Stimulated activated CD4-positive, alpha-beta T cell treated with anti-CD3 and anti-CD28 coated beads, Interleukin-2, amount 100 ng/mL, for 4 hours (primary cell): ENCODE measurements at regions not wholly inside any gene's neighbourhood (a gene's known extent, or its start where the extent isn't known, plus 50 kb on each side); places are given as distances from the start of the nearest gene placed in this dataset.
"Not testable (repeated sequence)": the region's sequence is repeated elsewhere in the genome, so short reads cannot be mapped to it uniquely, and the experiment has no call there.

ENCODE experiments used
- DNase-seq: peaks from one replicate; pipeline ENCODE4 v3.0.0-alpha.2; 2020; ENCODE audit warnings: low read depth

DNA sequence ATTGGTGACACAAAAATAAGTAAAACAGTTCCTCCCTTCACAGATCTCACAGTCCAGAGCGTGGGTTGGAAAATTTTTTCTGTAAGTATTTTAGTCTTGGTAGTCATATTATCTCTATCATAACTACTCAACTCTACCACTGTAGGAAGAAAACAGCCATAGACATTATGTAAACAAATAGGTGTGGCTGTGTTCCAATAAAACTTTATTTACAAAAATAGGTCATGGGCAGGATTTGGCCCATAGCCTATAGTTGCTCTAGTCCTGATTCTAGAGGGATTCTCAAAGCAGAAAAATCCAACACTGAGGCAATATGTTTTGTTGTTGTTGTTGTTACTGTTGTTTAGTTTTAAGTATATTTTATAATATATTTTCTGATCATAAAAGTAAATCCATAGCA is 206.1 kb upstream of the GADL1 start:
- DNase-seq = no peak

GRCh38 chr3:31101285-31101684 is 206.8 kb upstream of the GADL1 start:
- not testable (repeated sequence) for DNase-seq

GRCh38 chr3:31102196-31102879 is 207.9 kb upstream of the GADL1 start:
- no peak for DNase-seq

DNA sequence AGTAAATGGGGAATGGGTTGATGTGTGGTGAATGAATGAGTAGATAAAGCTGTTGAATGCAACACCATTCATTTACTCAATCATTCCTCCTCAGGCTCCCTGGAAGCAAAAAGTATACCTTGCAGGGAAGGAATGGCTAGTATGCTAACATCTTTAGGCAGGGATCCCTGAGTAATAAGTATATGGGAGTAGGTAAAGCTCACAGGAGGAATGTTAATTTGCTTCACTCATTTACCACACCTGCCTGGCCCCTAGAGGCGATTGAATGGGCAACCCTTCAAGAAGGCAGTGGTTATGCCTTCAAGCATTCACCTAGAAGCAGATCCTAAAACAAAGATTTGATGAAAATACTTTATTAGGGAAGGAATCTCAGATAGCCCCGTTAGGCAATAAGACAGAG is 208.7 kb upstream of the GADL1 start:
- DNase-seq = no peak

GRCh38 chr3:31103623-31104180 is 209.2 kb upstream of the GADL1 start:
- DNase-seq = no peak

GRCh38 chr3:31105011-31105410 is 210.6 kb upstream of the GADL1 start:
- no peak for DNase-seq

GRCh38 chr3:31105438-31106077 is 211.1 kb upstream of the GADL1 start:
- no peak for DNase-seq

GRCh38 chr3:31106204-31106603 is 211.7 kb upstream of the GADL1 start:
- DNase-seq = no peak

DNA sequence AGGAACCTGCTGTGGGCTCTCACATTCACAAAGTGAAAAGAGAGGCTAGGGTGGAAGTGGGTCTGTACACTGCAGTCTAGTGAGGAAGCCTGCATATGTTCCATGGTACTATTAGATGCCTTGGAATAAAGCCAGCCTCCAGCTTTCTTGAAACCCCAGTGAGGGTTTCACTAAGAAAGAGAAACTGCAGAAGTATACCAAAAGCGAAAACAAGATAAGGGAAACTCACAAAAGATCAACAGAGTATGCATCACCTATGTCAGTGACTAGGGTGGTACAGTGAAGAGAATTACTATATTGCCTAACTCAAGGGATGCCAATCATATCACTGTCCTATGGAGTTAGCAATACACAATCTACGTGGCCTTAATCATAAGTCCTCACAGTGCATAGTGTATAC is 212.5 kb upstream of the GADL1 start:
- DNase-seq = no peak

DNA sequence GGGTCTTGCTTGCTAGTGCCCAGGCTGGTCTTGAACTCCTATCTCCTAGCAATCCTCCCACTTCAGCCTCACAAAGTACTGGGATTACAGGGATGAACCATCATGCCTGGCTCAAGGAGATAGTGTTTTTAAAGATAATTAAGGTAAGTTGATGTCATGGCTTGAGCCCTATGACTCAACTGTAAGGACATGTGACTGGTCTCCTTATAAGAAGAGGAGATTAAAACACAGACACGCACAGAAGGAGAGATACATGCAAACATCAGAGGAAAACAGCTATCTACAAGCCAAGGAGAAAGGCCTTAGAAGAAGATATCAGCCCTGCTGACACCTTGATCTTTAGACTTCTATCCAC is 220.4 kb upstream of the GADL1 start:
- DNase-seq = no peak

DNA sequence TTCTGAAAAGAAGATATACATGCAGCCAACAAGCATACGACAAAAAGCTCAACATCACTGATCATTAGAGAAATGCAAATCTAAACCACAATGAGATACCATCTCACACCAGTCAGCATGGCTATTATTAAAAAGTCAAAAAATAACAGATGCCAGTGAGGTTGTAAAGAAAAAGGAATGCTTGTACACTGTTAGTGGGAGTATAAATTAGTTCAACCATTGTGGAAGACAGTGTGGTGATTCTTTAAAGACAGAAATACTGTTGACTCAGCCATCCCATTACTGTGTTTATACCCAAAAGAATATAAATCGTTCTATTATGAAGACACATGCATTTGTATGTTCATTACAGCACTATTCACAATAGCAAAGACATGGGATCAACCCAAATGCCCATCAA is 221.1 kb upstream of the GADL1 start:
- DNase-seq = not testable (repeated sequence)

DNA sequence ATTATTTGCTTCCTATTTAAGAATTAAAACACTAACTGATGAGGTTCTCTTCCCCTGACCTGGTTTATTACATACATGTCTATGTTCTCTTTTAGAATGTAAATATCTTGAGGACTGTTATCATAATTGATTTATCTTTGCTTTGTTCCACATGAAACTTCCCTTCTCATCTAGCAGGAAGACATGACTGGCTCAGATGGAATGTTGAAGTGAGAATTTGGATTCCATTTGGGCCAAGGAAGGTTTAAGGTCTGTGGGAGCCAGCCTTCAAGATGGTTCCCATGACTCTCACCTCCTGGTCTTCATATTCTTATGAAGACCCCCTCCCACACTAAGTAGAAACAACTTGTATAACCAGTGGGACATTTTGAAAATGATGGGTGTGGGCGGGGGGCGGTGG is 222.2 kb upstream of the GADL1 start:
- no peak for DNase-seq

DNA sequence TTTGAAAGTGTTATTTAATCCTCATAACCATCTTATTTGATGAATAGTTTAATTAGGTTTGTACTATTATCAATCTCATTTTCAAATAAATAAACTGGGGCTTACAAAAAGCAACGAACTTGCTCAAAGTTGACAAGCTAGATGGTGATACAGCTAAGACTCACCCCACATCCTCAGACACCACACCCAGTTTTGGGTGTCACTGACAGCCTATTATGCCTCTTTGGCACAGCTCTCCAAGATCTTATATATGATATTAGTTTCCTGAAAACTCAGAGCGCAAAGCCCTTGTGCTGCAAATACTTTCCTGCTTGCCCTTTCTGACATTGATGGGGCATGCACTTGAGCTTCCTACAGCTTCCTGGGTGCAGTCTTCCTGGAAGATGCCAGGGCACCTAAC is 223.4 kb upstream of the GADL1 start:
- DNase-seq = no peak

- no peak for DNase-seq
Measured at GRCh38 chr3:31124373-31124772, 229.9 kb upstream of the GADL1 start.

DNA sequence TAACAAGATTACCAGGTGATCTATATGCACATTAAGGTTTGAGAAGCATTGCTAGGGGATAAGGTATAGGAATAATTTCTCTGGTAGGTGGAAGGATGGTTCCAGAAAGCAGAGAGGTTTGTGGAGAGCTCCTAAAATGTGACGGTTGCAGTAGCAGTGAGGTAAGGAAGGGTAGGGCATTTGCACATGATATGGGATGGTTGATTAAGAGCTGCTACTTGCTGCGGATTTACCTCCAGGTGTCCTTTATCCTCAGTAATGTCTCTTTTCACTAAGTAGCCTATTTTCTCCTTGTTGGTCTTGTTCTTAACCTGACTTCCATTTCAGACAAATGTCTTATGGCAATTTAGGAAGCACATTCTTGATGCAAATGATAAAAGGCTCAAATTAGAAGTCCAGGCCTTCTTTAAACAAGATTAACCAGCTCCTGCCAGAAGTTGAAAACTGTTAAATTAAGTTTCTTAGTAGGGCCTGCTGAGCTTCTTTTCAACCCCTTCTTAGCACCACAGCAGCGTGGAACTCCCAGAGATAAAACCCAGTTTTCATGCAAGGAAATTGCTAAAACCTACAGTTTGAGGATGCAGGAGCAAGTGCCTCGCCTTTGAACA is 231.1 kb upstream of the GADL1 start:
- no peak for DNase-seq

DNA sequence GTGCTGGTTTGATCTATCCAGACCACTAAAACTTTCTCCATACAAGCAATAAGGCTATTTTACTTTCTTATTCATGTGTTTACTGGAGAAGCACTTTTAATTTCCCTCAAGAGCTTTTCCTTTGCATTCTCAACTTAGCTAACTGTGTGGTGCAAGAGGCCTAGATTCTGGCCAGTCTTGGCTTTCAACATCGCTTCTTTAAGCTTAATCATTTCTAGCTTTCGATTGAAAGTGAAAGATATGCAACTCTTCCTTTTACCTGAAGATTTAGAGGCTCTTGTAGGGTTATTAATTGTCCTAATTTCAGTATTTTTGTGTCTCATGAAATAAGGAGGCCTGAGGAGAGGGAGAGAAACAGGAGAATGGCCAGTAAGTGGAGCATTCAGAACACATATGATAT is 234.8 kb upstream of the GADL1 start:
- DNase-seq = no peak

DNA sequence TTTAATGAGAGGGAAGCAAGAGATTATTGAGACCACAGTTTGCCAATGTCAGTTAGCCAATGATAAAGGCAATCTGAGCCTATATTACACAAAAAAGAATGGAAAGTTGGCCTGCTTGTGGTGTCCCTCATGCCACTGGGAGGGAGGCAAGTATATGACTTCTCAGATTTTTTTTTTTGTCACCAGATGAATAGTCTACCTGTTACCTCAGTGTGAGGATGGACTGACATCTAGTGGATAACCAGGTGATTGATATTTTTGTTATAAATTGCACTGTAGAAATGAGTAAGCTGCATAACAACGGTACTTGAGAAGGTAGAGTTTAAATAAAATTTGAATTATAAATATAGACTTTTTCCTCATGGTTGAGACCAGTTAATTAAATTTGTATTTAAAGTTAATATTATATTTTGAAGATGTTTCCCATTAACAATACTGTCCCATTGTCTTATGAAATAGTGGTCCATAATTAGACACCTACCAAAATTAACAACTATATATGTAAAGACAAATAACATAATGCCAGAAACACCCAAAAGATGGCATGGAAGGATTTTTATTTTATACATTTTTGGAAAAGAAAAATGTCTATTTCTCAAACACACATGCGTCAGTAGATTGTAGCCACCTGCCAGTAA is 237.8 kb upstream of the GADL1 start:
- DNase-seq = no peak

DNA sequence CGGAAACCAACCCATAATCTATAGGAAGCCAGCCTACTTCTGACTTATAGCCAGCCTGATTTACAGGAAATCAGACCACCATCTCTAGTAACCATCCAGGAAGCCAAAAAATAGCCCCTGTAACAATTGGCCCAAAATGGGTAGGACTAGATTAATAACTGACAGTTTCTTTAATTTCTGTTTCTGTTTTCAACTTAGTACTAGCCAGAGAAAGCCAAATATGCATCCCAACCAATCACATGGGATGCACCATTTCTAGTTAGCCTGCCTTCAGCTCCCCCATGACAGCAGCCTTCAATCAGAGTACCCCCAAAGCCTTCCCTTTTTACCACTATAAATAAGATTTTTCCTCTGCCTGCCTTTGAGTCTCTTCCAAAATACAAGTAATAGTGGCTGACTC is 239.1 kb upstream of the GADL1 start:
- no peak for DNase-seq

DNA sequence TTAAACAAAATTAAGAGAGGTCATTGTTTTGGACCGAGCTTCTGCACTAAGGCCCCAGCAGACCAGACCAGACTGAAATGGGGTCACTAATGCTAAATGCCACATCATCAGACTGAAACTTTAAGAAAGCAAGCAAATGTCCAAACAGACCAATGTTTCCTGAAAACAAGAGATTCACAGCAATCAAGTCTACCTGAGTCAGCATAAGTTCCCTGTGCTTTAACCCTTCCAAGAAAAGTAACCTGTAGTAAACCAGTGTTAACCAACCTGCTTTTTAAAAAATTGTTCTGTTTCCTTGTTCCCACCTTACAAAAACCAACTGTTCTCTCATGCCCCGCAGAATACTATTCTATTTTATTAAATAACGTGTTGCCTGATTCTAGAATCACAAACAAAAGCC is 241.1 kb upstream of the GADL1 start:
- DNase-seq = no peak

GRCh38 chr3:31137718-31138465 is 243.4 kb upstream of the GADL1 start:
- no peak for DNase-seq

GRCh38 chr3:31140470-31140869 is 246.0 kb upstream of the GADL1 start:
- DNase-seq = no peak

- DNase-seq = no peak
Measured at GRCh38 chr3:31142139-31142538, 247.7 kb upstream of the GADL1 start.
